ENCODE measurements at regions not wholly inside any gene's neighbourhood (a gene's known extent, or its start where the extent isn't known, plus 50 kb on each side); places are given as distances from the start of the nearest gene placed in this dataset.
A peak's percentile ranks its signal among the peaks of the same experiment; 100 is the strongest.

DNA sequence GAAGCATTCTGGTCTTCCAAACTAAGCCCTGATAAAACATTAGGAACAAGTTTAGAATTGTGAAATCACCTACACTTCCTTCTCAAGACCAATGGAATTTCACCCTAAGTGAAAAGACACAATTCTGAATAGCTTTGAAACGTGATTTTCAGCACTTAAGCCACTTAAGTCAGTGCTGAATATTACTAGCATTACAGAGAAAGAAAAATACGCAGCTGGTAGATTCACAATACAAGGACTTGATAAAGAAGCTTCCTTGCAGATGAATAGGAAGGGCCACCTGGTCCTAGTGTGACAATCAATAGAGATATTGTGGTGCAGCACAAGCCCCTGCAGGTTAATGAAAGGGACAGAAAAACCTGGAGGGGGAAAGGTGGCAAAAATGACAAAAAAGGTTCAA is 353.1 kb upstream of the ALCAM start:
- Histone ChIP-seq H3K4me3 (no peak overlapping the region), H3K9me3 (no peaks in the 10 kb centered on the region), H3K4me1 (no peaks in the 10 kb centered on the region), H3K27ac (no peak overlapping the region), H3K27me3 (no peaks in the 10 kb centered on the region), H3K36me3 (no peaks in the 10 kb centered on the region)
- intact Hi-C loops (cut with DNase I) = no loop called here
- DNase-seq = no peak
- peak; percentile 30 for ATAC-seq
- TF ChIP-seq, protein P1, sequence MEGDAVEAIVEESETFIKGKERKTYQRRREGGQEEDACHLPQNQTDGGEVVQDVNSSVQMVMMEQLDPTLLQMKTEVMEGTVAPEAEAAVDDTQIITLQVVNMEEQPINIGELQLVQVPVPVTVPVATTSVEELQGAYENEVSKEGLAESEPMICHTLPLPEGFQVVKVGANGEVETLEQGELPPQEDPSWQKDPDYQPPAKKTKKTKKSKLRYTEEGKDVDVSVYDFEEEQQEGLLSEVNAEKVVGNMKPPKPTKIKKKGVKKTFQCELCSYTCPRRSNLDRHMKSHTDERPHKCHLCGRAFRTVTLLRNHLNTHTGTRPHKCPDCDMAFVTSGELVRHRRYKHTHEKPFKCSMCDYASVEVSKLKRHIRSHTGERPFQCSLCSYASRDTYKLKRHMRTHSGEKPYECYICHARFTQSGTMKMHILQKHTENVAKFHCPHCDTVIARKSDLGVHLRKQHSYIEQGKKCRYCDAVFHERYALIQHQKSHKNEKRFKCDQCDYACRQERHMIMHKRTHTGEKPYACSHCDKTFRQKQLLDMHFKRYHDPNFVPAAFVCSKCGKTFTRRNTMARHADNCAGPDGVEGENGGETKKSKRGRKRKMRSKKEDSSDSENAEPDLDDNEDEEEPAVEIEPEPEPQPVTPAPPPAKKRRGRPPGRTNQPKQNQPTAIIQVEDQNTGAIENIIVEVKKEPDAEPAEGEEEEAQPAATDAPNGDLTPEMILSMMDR (IDR thresholded peaks at IDR 0.05) = no peak

DNA sequence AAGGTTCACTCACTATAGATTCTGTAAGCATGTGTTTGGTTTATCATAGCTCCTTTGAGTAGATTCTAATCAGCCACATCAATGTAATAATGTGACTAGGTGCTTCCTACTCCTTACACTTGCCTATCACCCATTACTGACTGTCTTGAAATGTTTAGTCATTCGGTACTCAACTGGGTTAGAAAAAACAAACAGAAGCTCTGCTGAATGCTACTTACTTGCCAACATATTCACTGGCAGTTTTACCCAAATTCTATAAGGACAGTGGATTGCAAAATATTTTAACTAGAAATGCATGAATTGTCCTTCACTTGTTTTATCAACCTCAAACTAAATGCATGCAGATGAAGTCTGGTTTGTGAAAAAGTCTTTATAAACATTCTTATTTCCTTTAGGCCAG is 352.1 kb upstream of the ALCAM start:
- H3K4me1 ChIP-seq = no peaks in the 10 kb centered on the region
- intact Hi-C loops (cut with DNase I) = no loop called here
- H3K9me3 ChIP-seq = no peaks in the 10 kb centered on the region
- H3K4me3 ChIP-seq = no peak overlapping the region
- ATAC-seq = no peak
- no peak for DNase-seq
- H3K27ac ChIP-seq = no peak overlapping the region
- no peaks in the 10 kb centered on the region for H3K27me3 ChIP-seq
- TF ChIP-seq, protein P1 (IDR thresholded peaks at IDR 0.05) = no peak
- no peaks in the 10 kb centered on the region for H3K36me3 ChIP-seq

DNA sequence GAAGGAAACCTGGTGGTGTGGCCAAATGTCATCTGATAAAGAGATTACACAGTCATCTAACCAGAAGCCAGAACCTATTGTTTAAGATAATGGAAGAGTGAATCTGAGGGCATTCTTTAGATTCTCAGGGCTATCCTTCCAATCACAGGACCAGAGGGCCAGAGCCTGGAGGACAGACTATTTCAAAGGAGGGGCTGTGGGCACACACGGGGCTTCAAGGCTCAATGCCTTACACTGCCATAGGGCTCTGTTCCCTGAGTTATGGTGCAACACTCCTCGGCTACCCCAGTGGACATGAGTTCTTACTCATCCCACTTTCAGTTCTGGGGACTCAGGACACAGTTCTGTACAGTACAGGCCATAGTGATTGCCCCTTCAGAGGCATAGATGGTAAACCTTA is 343.9 kb upstream of the ALCAM start:
- Histone ChIP-seq H3K4me3 (no peak overlapping the region), H3K27me3 (no peaks in the 10 kb centered on the region), H3K4me1 (no peaks in the 10 kb centered on the region), H3K9me3 (no peaks in the 10 kb centered on the region), H3K27ac (no peak overlapping the region), H3K36me3 (no peaks in the 10 kb centered on the region)
- ATAC-seq = no peak
- no peak for DNase-seq
- TF ChIP-seq, protein P1 (IDR thresholded peaks at IDR 0.05) = no peak
- intact Hi-C loops (cut with DNase I) = no loop called here

DNA sequence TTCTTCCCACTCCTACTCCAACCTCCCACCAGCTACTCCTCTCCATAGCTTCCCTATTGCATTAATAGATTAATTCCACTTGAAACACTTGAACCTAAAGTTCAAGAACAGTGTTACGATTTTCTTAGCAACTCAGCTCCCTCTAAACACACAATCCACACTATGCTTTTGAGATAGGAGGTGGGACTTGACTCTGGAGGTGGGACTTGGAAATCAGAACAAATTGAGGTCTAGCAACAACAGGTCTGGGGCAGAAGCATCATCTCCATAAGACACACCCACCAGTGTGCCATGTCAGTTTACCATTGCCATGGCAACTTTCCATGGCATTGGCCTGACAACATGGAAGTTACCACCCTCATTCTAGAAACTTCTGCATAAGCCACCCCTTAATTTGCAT is 336.5 kb upstream of the ALCAM start:
- Histone ChIP-seq H3K27me3 (no peaks in the 10 kb centered on the region), H3K4me1 (no peaks in the 10 kb centered on the region), H3K36me3 (no peaks in the 10 kb centered on the region), H3K27ac (no peak overlapping the region), H3K4me3 (no peak overlapping the region), H3K9me3 (no peaks in the 10 kb centered on the region)
- TF ChIP-seq, protein P1 (IDR thresholded peaks at IDR 0.05) = no peak
- ATAC-seq (peak; percentile 44), DNase-seq (no peak)
- intact Hi-C loops (cut with DNase I) = no loop called here

DNA sequence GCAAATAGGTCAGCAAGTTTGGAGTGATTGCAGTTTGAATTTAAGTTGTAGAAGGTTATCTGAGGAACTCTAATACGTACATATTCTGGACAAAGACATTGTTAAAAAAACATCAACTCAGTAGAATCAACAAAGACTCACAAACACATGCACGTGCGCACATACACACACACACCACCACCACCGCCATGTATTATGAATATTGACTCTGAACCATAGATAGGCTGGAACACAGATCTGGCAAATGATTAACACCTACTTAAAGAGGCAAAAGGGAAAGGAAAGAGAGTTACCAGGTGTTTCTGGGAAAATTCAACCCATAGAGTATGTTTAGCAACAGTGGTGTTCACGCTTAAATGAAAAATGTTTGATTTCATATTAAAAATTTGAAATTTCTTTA is 334.2 kb upstream of the ALCAM start:
- intact Hi-C loops (cut with DNase I) = no loop called here
- no peaks in the 10 kb centered on the region for H3K9me3 ChIP-seq
- H3K27me3 ChIP-seq = no peaks in the 10 kb centered on the region
- TF ChIP-seq, protein P1 (IDR thresholded peaks at IDR 0.05) = no peak
- no peaks in the 10 kb centered on the region for H3K36me3 ChIP-seq
- ATAC-seq (peak; percentile 70), DNase-seq (no peak)
- H3K4me3 ChIP-seq = no peak overlapping the region
- no peak overlapping the region for H3K27ac ChIP-seq
- no peaks in the 10 kb centered on the region for H3K4me1 ChIP-seq

DNA sequence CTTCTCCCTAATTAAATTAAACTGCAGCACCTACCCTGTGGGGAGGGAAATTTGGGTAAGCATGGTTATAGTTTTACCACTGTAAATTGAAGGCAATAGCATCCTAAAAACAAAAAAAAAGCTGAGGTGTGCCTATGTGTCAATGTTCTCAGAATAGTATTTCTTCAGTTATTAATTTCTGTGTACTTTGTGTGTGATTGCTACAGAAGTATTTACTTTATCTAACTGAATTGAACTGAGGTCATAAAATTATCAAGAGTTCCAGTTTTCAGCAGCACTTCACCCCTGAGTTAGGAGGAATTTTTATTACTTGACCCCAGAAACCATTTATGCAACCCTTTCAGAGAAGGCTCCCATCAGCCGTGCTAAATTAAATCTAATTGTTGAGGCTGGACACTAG is 333.6 kb upstream of the ALCAM start:
- DNase-seq (no peak), ATAC-seq (peak; percentile 50)
- H3K27ac ChIP-seq = no peak overlapping the region
- H3K4me3 ChIP-seq = no peak overlapping the region
- H3K4me1 ChIP-seq = no peaks in the 10 kb centered on the region
- TF ChIP-seq, protein P1 (IDR thresholded peaks at IDR 0.05) = no peak
- no peaks in the 10 kb centered on the region for H3K9me3 ChIP-seq
- no peaks in the 10 kb centered on the region for H3K27me3 ChIP-seq
- H3K36me3 ChIP-seq = no peaks in the 10 kb centered on the region
- intact Hi-C loops (cut with DNase I) = no loop called here

Data from upper lobe of right lung (tissue), 1 donor.